GM23338 (cell line): ENCODE measurements at regions not wholly inside any gene's neighbourhood (a gene's known extent, or its start where the extent isn't known, plus 50 kb on each side); places are given as distances from the start of the nearest gene placed in this dataset.

Source experiments
- ATAC-seq: fragments of 200-7000 bp; cut with Tn5 transposase; 3 replicates; pipeline ENCODE4 v1.9.1; 2020
- DNase-seq: peaks from one replicate; pipeline ENCODE4 v3.0.0-alpha.2; 2015; ENCODE audit warnings: low spot score
- H2AFZ ChIP-seq: fragments of 200-600 bp; sonication (generic); 2 replicates; pipeline ENCODE4 v1.8.0; 2016; ENCODE audit warnings: antibody characterized with exemption, mild to moderate bottlenecking, moderate library complexity
- H3F3A ChIP-seq: fragments of 200-600 bp; sonication (generic); replicated peaks from 2 replicates; pipeline ENCODE4 v1.8.0; 2017; ENCODE audit warnings: antibody characterized with exemption, mixed run types, low read depth
- H3K27ac ChIP-seq: fragments of 200-600 bp; sonication (generic); 2 replicates; pipeline ENCODE4 v1.6.1; 2016; ENCODE audit warnings: low read depth
- H3K27me3 ChIP-seq: fragments of 200-600 bp; sonication (generic); 2 replicates; pipeline ENCODE4 v1.8.0; 2016; ENCODE audit warnings: mild to moderate bottlenecking, mixed run types, moderate library complexity; ENCODE audit not compliant: insufficient read depth
- H3K36me3 ChIP-seq: fragments of 200-600 bp; sonication (generic); 2 replicates; pipeline ENCODE4 v1.8.0; 2016; ENCODE audit warnings: mild to moderate bottlenecking; ENCODE audit not compliant: insufficient read depth
- H3K4me1 ChIP-seq: fragments of 200-600 bp; sonication (generic); 2 replicates; pipeline ENCODE4 v1.8.0; 2016; ENCODE audit warnings: mild to moderate bottlenecking, moderate library complexity; ENCODE audit not compliant: insufficient read depth
- H3K4me2 ChIP-seq: fragments of 200-600 bp; sonication (generic); 2 replicates; pipeline ENCODE4 v1.7.1; 2017; ENCODE audit warnings: mixed run types
- H3K4me3 ChIP-seq: fragments of 200-600 bp; sonication (generic); 2 replicates; pipeline ENCODE4 v1.6.1; 2016; ENCODE audit warnings: mixed run types
- H3K79me2 ChIP-seq: fragments of 200-600 bp; sonication (generic); replicated peaks from 2 replicates; pipeline ENCODE4 v1.8.0; 2017; ENCODE audit warnings: mild to moderate bottlenecking; ENCODE audit not compliant: insufficient read depth
- H3K9me2 ChIP-seq: fragments of 200-600 bp; sonication (generic); 2 replicates; pipeline ENCODE4 v1.8.0; 2017; ENCODE audit not compliant: insufficient read depth
- H4K20me1 ChIP-seq: fragments of 200-600 bp; sonication (generic); replicated peaks from 2 replicates; pipeline ENCODE4 v1.8.0; 2017; ENCODE audit warnings: mild to moderate bottlenecking; ENCODE audit not compliant: insufficient read depth
- H3K27ac Mint-ChIP-seq: 2 replicates; pipeline ENCODE4 v1.8.0; 2020; ENCODE audit warnings: inconsistent platforms, mild to moderate bottlenecking, moderate library complexity, mixed read lengths
- H3K27me3 Mint-ChIP-seq: 3 replicates; pipeline ENCODE4 v1.8.0; 2022; ENCODE audit warnings: low read depth, mild to moderate bottlenecking, moderate library complexity, mixed read lengths, inconsistent platforms; ENCODE audit not compliant: insufficient read depth, poor library complexity
- H3K36me3 Mint-ChIP-seq: 3 replicates; pipeline ENCODE4 v1.8.0; 2021; ENCODE audit warnings: low read depth, mild to moderate bottlenecking, inconsistent platforms, moderate library complexity, mixed read lengths
- H3K4me1 Mint-ChIP-seq: 3 replicates; pipeline ENCODE4 v1.8.0; 2020; ENCODE audit warnings: mild to moderate bottlenecking, inconsistent platforms, mixed read lengths
- H3K4me3 Mint-ChIP-seq: 3 replicates; pipeline ENCODE4 v1.8.0; 2021; ENCODE audit warnings: moderate library complexity, mild to moderate bottlenecking, inconsistent platforms, mixed read lengths
- H3K9me3 Mint-ChIP-seq: 3 replicates; pipeline ENCODE4 v1.8.0; 2020; ENCODE audit warnings: moderate library complexity, mild to moderate bottlenecking, inconsistent platforms, mixed read lengths
- CTCF ChIP-seq, 2 experiments: fragments of 200-600 bp in 1 of 2; sonication (generic) in 1 of 2; conservative IDR thresholded peaks; 2 replicates each; pipeline versions ENCODE4 v1.5.1 to v1.6.1; 2016 to 2017; ENCODE audit warnings: antibody characterized with exemption in 2 of 2, low read depth in 2 of 2, mild to moderate bottlenecking in 2 of 2, moderate library complexity in 1 of 2
- ETS1 ChIP-seq: IDR thresholded peaks from 2 replicates; pipeline ENCODE4 v1.6.1; 2016; ENCODE audit warnings: antibody characterized with exemption
- EZH2 ChIP-seq: fragments of 200-600 bp; sonication (generic); IDR thresholded peaks from one replicate; pipeline ENCODE4 v1.8.0; 2017; ENCODE audit warnings: antibody characterized with exemption, mild to moderate bottlenecking, low read depth; ENCODE audit not compliant: unreplicated experiment
- EZH2phosphoT487 ChIP-seq: fragments of 200-600 bp; sonication (generic); IDR thresholded peaks from one replicate; pipeline ENCODE4 v1.8.1; 2018; ENCODE audit warnings: antibody characterized with exemption; ENCODE audit not compliant: unreplicated experiment
- NANOG ChIP-seq: IDR thresholded peaks from 2 replicates; pipeline ENCODE4 v1.6.1; 2016; ENCODE audit warnings: antibody characterized with exemption, borderline replicate concordance
- POLR2AphosphoS5 ChIP-seq: IDR thresholded peaks from 2 replicates; pipeline ENCODE4 v1.6.1; 2016; ENCODE audit warnings: antibody characterized with exemption, low read depth
- ZNF331 ChIP-seq: fragments of 250-450 bp; sonication (Bioruptor Pico); IDR thresholded peaks from 2 replicates; pipeline ENCODE4 v1.5.0; 2020; ENCODE audit warnings: low read depth, mild to moderate bottlenecking, moderate library complexity
- TF ChIP-seq, protein P1 (sequence below): fragments of 250-450 bp; sonication (Bioruptor Pico); IDR thresholded peaks from 2 replicates; pipeline ENCODE4 v1.5.0; 2020; ENCODE audit warnings: mild to moderate bottlenecking, moderate library complexity

- Histone ChIP-seq H3F3A (no peaks in the 10 kb centered on the region), H3K79me2 (no peaks in the 10 kb centered on the region), H4K20me1 (no peaks in the 10 kb centered on the region), H3K27me3 (no peaks in the 10 kb centered on the region), H3K36me3 (no peaks in the 10 kb centered on the region), H3K4me2 (no peak overlapping the region), H3K27ac (no peak overlapping the region), H3K4me1 (no peaks in the 10 kb centered on the region), H2AFZ (no peak overlapping the region), H3K4me3 (no peak overlapping the region), H3K9me2 (no peaks in the 10 kb centered on the region)
- H3K27ac Mint-ChIP-seq = no peak overlapping the region
- H3K4me1 Mint-ChIP-seq = no peaks in the 10 kb centered on the region
- H3K27me3 Mint-ChIP-seq = no peaks in the 10 kb centered on the region
- DNase-seq = no peak
- H3K4me3 Mint-ChIP-seq = no peak overlapping the region
- no peak for ATAC-seq
- H3K9me3 Mint-ChIP-seq = no peaks in the 10 kb centered on the region
- no peaks in the 10 kb centered on the region for H3K36me3 Mint-ChIP-seq
- TF ChIP-seq NANOG (no peak), ETS1 (no peak), CTCF (conservative IDR thresholded peaks at IDR 0.05; ENCODE audit: low read depth in 2 of 2) (no peak), EZH2phosphoT487 (no peak), ZNF331 (CRISPR knock-in tag) (no peak), POLR2AphosphoS5 (no peak)
These were observed 501.5 kb downstream of the ZIC3 start for GRCh38 chrX:138067415-138067814.

GRCh38 chrX:138073626-138074025 is 507.7 kb downstream of the ZIC3 start:
- no peaks in the 10 kb centered on the region for H3K27me3 Mint-ChIP-seq
- H3K4me2 ChIP-seq = no peak overlapping the region
- H3K79me2 ChIP-seq = no peaks in the 10 kb centered on the region
- H2AFZ ChIP-seq = no peak overlapping the region
- no peaks in the 10 kb centered on the region for H3K27me3 ChIP-seq
- H3K4me3 Mint-ChIP-seq = no peak overlapping the region
- no peaks in the 10 kb centered on the region for H3K4me1 ChIP-seq
- DNase-seq = no peak
- no peak overlapping the region for H3K4me3 ChIP-seq
- no peak for ATAC-seq
- no peak overlapping the region for H3K27ac ChIP-seq
- no peaks in the 10 kb centered on the region for H3K9me2 ChIP-seq
- no peaks in the 10 kb centered on the region for H4K20me1 ChIP-seq
- no peaks in the 10 kb centered on the region for H3K36me3 Mint-ChIP-seq
- no peaks in the 10 kb centered on the region for H3F3A ChIP-seq
- H3K36me3 ChIP-seq = no peaks in the 10 kb centered on the region
- no peaks in the 10 kb centered on the region for H3K4me1 Mint-ChIP-seq
- H3K27ac Mint-ChIP-seq = no peak overlapping the region
- no peak for TF ChIP-seq EZH2phosphoT487
- TF ChIP-seq POLR2AphosphoS5 = no peak
- TF ChIP-seq, protein P1, sequence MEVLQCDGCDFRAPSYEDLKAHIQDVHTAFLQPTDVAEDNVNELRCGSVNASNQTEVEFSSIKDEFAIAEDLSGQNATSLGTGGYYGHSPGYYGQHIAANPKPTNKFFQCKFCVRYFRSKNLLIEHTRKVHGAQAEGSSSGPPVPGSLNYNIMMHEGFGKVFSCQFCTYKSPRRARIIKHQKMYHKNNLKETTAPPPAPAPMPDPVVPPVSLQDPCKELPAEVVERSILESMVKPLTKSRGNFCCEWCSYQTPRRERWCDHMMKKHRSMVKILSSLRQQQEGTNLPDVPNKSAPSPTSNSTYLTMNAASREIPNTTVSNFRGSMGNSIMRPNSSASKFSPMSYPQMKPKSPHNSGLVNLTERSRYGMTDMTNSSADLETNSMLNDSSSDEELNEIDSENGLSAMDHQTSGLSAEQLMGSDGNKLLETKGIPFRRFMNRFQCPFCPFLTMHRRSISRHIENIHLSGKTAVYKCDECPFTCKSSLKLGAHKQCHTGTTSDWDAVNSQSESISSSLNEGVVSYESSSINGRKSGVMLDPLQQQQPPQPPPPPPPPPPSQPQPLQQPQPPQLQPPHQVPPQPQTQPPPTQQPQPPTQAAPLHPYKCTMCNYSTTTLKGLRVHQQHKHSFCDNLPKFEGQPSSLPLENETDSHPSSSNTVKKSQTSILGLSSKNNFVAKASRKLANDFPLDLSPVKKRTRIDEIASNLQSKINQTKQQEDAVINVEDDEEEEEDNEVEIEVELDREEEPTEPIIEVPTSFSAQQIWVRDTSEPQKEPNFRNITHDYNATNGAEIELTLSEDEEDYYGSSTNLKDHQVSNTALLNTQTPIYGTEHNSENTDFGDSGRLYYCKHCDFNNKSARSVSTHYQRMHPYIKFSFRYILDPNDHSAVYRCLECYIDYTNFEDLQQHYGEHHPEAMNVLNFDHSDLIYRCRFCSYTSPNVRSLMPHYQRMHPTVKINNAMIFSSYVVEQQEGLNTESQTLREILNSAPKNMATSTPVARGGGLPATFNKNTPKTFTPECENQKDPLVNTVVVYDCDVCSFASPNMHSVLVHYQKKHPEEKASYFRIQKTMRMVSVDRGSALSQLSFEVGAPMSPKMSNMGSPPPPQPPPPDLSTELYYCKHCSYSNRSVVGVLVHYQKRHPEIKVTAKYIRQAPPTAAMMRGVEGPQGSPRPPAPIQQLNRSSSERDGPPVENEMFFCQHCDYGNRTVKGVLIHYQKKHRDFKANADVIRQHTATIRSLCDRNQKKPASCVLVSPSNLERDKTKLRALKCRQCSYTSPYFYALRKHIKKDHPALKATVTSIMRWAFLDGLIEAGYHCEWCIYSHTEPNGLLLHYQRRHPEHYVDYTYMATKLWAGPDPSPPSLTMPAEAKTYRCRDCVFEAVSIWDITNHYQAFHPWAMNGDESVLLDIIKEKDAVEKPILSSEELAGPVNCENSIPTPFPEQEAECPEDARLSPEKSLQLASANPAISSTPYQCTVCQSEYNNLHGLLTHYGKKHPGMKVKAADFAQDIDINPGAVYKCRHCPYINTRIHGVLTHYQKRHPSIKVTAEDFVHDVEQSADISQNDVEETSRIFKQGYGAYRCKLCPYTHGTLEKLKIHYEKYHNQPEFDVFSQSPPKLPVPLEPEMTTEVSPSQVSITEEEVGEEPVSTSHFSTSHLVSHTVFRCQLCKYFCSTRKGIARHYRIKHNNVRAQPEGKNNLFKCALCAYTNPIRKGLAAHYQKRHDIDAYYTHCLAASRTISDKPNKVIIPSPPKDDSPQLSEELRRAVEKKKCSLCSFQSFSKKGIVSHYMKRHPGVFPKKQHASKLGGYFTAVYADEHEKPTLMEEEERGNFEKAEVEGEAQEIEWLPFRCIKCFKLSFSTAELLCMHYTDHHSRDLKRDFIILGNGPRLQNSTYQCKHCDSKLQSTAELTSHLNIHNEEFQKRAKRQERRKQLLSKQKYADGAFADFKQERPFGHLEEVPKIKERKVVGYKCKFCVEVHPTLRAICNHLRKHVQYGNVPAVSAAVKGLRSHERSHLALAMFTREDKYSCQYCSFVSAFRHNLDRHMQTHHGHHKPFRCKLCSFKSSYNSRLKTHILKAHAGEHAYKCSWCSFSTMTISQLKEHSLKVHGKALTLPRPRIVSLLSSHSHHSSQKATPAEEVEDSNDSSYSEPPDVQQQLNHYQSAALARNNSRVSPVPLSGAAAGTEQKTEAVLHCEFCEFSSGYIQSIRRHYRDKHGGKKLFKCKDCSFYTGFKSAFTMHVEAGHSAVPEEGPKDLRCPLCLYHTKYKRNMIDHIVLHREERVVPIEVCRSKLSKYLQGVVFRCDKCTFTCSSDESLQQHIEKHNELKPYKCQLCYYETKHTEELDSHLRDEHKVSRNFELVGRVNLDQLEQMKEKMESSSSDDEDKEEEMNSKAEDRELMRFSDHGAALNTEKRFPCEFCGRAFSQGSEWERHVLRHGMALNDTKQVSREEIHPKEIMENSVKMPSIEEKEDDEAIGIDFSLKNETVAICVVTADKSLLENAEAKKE = no peak
- no peak for TF ChIP-seq EZH2
- no peaks in the 10 kb centered on the region; the same call in 2 of the 3 replicates for H3K9me3 Mint-ChIP-seq
